ENCODE measurements at regions not wholly inside any gene's neighbourhood (a gene's known extent, or its start where the extent isn't known, plus 50 kb on each side); places are given as distances from the start of the nearest gene placed in this dataset.

DNA sequence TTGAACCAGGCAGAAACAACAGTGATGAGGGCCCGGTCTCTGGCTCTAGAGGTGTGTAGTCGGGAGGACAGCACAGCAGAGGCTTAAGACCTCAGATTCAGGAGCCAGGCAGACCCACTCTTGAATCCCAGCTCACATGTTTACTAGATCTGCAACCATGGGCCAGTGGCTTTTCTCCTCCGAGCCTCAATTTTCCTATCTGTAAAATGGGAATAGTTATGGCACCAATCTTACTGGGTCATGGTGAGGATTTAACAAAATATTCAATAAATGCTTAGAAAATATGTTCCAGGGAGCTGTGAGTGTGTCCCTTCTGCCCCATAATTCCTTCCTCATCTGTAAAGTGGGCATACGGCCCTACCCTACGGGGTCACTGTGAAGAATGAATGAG is 506.9 kb downstream of the SHQ1 start (continued):
- TF ChIP-seq TBP (IDR thresholded peaks at IDR 0.05; ENCODE audit: low read depth, low read length), result no peak
- no peak for TF ChIP-seq ZNF274 (IDR thresholded peaks at IDR 0.05; ENCODE audit: borderline replicate concordance, extremely low read depth, low read length)
- TF ChIP-seq BRCA1 (IDR thresholded peaks at IDR 0.05; ENCODE audit: low read depth, low read length), result no peak
- TF ChIP-seq SRF (IDR thresholded peaks at IDR 0.05; ENCODE audit: low read depth, low read length), result no peak
- TF ChIP-seq TCF12 (IDR thresholded peaks at IDR 0.05; ENCODE audit: low read depth, low read length), result no peak

All from H1 (cell line).